ENCODE measurements at regions not wholly inside any gene's neighbourhood (a gene's known extent, or its start where the extent isn't known, plus 50 kb on each side); places are given as distances from the start of the nearest gene placed in this dataset.

GRCh38 chr6:74166849-74167248, 470.8 kb downstream of the CD109 start:
- intact Hi-C loops (cut with DNase I; ENCODE audit: low total_unique reads) = no loop called here
- H3K9me3 ChIP-seq = no peaks in the 10 kb centered on the region
- DNase-seq (ENCODE audit: low spot score in 2 of 2) = no peak
- H3K4me1 ChIP-seq = no peaks in the 10 kb centered on the region
- TF ChIP-seq, protein P1, sequence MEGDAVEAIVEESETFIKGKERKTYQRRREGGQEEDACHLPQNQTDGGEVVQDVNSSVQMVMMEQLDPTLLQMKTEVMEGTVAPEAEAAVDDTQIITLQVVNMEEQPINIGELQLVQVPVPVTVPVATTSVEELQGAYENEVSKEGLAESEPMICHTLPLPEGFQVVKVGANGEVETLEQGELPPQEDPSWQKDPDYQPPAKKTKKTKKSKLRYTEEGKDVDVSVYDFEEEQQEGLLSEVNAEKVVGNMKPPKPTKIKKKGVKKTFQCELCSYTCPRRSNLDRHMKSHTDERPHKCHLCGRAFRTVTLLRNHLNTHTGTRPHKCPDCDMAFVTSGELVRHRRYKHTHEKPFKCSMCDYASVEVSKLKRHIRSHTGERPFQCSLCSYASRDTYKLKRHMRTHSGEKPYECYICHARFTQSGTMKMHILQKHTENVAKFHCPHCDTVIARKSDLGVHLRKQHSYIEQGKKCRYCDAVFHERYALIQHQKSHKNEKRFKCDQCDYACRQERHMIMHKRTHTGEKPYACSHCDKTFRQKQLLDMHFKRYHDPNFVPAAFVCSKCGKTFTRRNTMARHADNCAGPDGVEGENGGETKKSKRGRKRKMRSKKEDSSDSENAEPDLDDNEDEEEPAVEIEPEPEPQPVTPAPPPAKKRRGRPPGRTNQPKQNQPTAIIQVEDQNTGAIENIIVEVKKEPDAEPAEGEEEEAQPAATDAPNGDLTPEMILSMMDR (IDR thresholded peaks at IDR 0.05) = no peak
- TF ChIP-seq POLR2AphosphoS5 (IDR thresholded peaks at IDR 0.05) (no peak), POLR2A (IDR thresholded peaks at IDR 0.05) (no peak)
- H3K27me3 ChIP-seq = no peaks in the 10 kb centered on the region
- H3K27ac ChIP-seq = no peak overlapping the region
- no peak overlapping the region for H3K4me3 ChIP-seq
- H3K36me3 ChIP-seq = no peaks in the 10 kb centered on the region

GRCh38 chr6:74161380-74161779, 465.4 kb downstream of the CD109 start:
- intact Hi-C loops (cut with DNase I; ENCODE audit: low total_unique reads) = loop anchor here (5.0 kb wide), 1 partner anchor 771 kb away; no protein-coding TSS in a partner anchor
- Histone ChIP-seq H3K27ac (no peak overlapping the region), H3K4me1 (no peaks in the 10 kb centered on the region), H3K36me3 (no peaks in the 10 kb centered on the region), H3K4me3 (no peak overlapping the region), H3K9me3 (peaks cover 0 to 10% of the 10 kb centered on the region in 2 donors), H3K27me3 (no peaks in the 10 kb centered on the region)
- no peak for TF ChIP-seq POLR2A (IDR thresholded peaks at IDR 0.05)
- no peak for TF ChIP-seq POLR2AphosphoS5 (IDR thresholded peaks at IDR 0.05)
- TF ChIP-seq, protein P1 (IDR thresholded peaks at IDR 0.05) = no peak
- DNase-seq (ENCODE audit: low spot score in 2 of 2) = no peak

- H3K4me1 ChIP-seq = no peaks in the 10 kb centered on the region
- TF ChIP-seq POLR2A (IDR thresholded peaks at IDR 0.05) = no peak
- TF ChIP-seq, protein P1 (IDR thresholded peaks at IDR 0.05) = no peak
- no peak for TF ChIP-seq POLR2AphosphoS5 (IDR thresholded peaks at IDR 0.05)
- no peaks in the 10 kb centered on the region for H3K9me3 ChIP-seq
- intact Hi-C loops (cut with DNase I; ENCODE audit: low total_unique reads) = no loop called here
- H3K27me3 ChIP-seq = no peaks in the 10 kb centered on the region
- DNase-seq (ENCODE audit: low spot score in 2 of 2) = no peak
- no peaks in the 10 kb centered on the region for H3K36me3 ChIP-seq
- H3K27ac ChIP-seq = no peak overlapping the region
- H3K4me3 ChIP-seq = no peak overlapping the region
These were observed 456.2 kb downstream of the CD109 start for GRCh38 chr6:74152096-74152675.

GRCh38 chr6:74145931-74146330, 449.9 kb downstream of the CD109 start:
- H3K36me3 ChIP-seq = no peaks in the 10 kb centered on the region
- H3K4me1 ChIP-seq = no peaks in the 10 kb centered on the region
- intact Hi-C loops (cut with DNase I; ENCODE audit: low total_unique reads) = no loop called here
- H3K9me3 ChIP-seq = no peaks in the 10 kb centered on the region
- no peak for DNase-seq (ENCODE audit: low spot score in 2 of 2)
- H3K27me3 ChIP-seq = no peaks in the 10 kb centered on the region
- no peak for TF ChIP-seq POLR2AphosphoS5 (IDR thresholded peaks at IDR 0.05)
- TF ChIP-seq POLR2A (IDR thresholded peaks at IDR 0.05) = no peak
- TF ChIP-seq, protein P1 (IDR thresholded peaks at IDR 0.05) = no peak
- no peak overlapping the region for H3K27ac ChIP-seq
- H3K4me3 ChIP-seq = no peak overlapping the region

DNA sequence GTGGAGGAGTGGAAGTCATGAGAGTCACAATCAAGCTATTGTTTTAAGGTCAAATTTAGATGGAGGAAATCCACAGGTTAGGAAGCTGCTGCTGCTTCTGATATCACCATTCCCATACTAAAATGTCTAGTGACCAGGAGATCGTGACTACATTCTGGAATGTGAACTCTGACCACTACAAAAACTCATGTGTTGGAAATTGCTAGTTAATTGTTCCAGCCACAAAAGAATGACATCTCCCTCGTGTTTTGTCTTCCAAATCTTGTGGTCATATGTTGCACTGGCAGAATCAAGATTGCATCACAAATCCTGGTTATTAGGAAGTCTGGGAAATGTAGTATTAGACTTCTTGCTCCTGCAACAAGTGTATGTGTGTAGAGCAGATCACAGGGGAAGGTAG, 441.9 kb downstream of the CD109 start:
- H3K27ac ChIP-seq = no peak overlapping the region
- no peak for DNase-seq (ENCODE audit: low spot score in 2 of 2)
- no peaks in the 10 kb centered on the region for H3K36me3 ChIP-seq
- TF ChIP-seq POLR2AphosphoS5 (IDR thresholded peaks at IDR 0.05) = no peak
- TF ChIP-seq POLR2A (IDR thresholded peaks at IDR 0.05) = no peak
- TF ChIP-seq, protein P1 (IDR thresholded peaks at IDR 0.05) = no peak
- no peaks in the 10 kb centered on the region for H3K4me1 ChIP-seq
- H3K4me3 ChIP-seq = no peak overlapping the region
- no peaks in the 10 kb centered on the region for H3K9me3 ChIP-seq
- no peaks in the 10 kb centered on the region for H3K27me3 ChIP-seq
- intact Hi-C loops (cut with DNase I; ENCODE audit: low total_unique reads) = loop anchor here (2.0 kb wide), 1 partner anchor 63 kb away; no protein-coding TSS in a partner anchor

All from breast epithelium (tissue), 4 donors.